Transverse colon (tissue), 4 donors: ENCODE measurements at regions not wholly inside any gene's neighbourhood (a gene's known extent, or its start where the extent isn't known, plus 50 kb on each side); places are given as distances from the start of the nearest gene placed in this dataset.

ENCODE experiments used
- DNase-seq: peaks from one replicate; pipeline ENCODE4 v3.0.0-alpha.2; 2019
- H3K27ac ChIP-seq, 4 donors: fragments of 200-600 bp; sonication (generic); 2 replicates each; pipeline ENCODE4 v1.5.1; 2016 to 2018; ENCODE audit warnings: inconsistent platforms in 4 of 4
- H3K27me3 ChIP-seq: fragments of 200-600 bp; sonication (generic); 2 replicates; pipeline ENCODE4 v1.5.1; 2017; ENCODE audit warnings: inconsistent platforms
- H3K36me3 ChIP-seq, 4 donors: fragments of 200-600 bp; sonication (generic); 2 replicates each; pipeline ENCODE4 v1.5.1; 2017 to 2019; ENCODE audit warnings: inconsistent platforms in 4 of 4
- H3K4me1 ChIP-seq, 4 donors: fragments of 200-600 bp; sonication (generic); 2 replicates each; pipeline ENCODE4 v1.5.1; 2017 to 2020; ENCODE audit warnings: inconsistent platforms in 4 of 4
- H3K4me3 ChIP-seq, 4 donors: fragments of 200-600 bp; sonication (generic); 1 replicate in 1 of 4; 2 replicates in 3 of 4; pipeline versions ENCODE4 v1.5.1 to v1.6.1; 2017 to 2019; ENCODE audit warnings: inconsistent platforms in 4 of 4
- H3K9me3 ChIP-seq, 2 donors: fragments of 200-600 bp; sonication (generic); 2 replicates each; pipeline ENCODE4 v1.5.1; 2017 to 2019; ENCODE audit warnings: inconsistent platforms in 2 of 2
- EP300 ChIP-seq: sonication (generic); formaldehyde crosslinking; IDR thresholded peaks from one replicate; pipeline ENCODE4 v1.6.1; 2017; ENCODE audit warnings: antibody characterized with exemption, low read depth
- POLR2A ChIP-seq: fragments of 450-650 bp; IDR thresholded peaks from one replicate; pipeline ENCODE4 v1.6.1; 2016; ENCODE audit warnings: antibody characterized with exemption, mild to moderate bottlenecking, moderate library complexity
- POLR2AphosphoS5 ChIP-seq, 3 donors: sonication (generic); formaldehyde crosslinking; IDR thresholded peaks; one replicate each; pipeline ENCODE4 v1.6.1; 2016; ENCODE audit warnings: antibody characterized with exemption in 3 of 3
- WGBS, 2 donors: methylation state at CpG; one replicate each; pipeline ENCODE4 v1.1.5; 2018; ENCODE audit warnings: low coverage in 1 of 2; 5-methylcytosine and 5-hydroxymethylcytosine counted together
- in situ Hi-C, 4 donors: fragments of 200-750 bp; cut with MboI; loops; one replicate each; pipeline versions ENCODE4 v1.15.0 to v1.15.1; 2017; ENCODE audit warnings: low sequenced_read_pairs in 3 of 4, low pct_ligation_motif_present in 1 of 4, low pct_unique_long_range_greater_than_20kb in 1 of 4
- intact Hi-C: fragments of 100-400 bp; cut with DNase I; formaldehyde crosslinking; loops from one replicate; pipeline ENCODE4 v1.15.1; 2023; ENCODE audit warnings: low total_unique reads
- TF ChIP-seq, protein P1 (sequence below), 5 experiments: fragments of 200-600 bp in 3 of 5; fragments of 450-650 bp in 2 of 5; sonication (generic) in 3 of 5; IDR thresholded peaks; 1 replicate in 2 of 5; 2 replicates in 3 of 5; pipeline ENCODE4 v1.5.1; 2016 to 2017; ENCODE audit warnings: antibody characterized with exemption in 5 of 5, inconsistent platforms in 3 of 5, mild to moderate bottlenecking in 2 of 5, moderate library complexity in 1 of 5

GRCh38 chrX:148416142-148416541, 84.3 kb upstream of the AFF2 start:
- Histone ChIP-seq H3K36me3 (no peaks in the 10 kb centered on the region), H3K9me3 (no peaks in the 10 kb centered on the region), H3K27me3 (no peaks in the 10 kb centered on the region), H3K4me1 (no peaks in the 10 kb centered on the region), H3K27ac (no peak overlapping the region), H3K4me3 (no peak overlapping the region)
- WGBS, 2 donors = 74% methylated on average over 2 of the region's 2 CpGs; no CpG with 5 or more reads in 1 of the 2 donors
- in situ Hi-C loops = no loop called here
- TF ChIP-seq POLR2A (no peak), POLR2AphosphoS5 (IDR thresholded peaks at IDR 0.05) (no peak), EP300 (no peak)
- TF ChIP-seq, protein P1, sequence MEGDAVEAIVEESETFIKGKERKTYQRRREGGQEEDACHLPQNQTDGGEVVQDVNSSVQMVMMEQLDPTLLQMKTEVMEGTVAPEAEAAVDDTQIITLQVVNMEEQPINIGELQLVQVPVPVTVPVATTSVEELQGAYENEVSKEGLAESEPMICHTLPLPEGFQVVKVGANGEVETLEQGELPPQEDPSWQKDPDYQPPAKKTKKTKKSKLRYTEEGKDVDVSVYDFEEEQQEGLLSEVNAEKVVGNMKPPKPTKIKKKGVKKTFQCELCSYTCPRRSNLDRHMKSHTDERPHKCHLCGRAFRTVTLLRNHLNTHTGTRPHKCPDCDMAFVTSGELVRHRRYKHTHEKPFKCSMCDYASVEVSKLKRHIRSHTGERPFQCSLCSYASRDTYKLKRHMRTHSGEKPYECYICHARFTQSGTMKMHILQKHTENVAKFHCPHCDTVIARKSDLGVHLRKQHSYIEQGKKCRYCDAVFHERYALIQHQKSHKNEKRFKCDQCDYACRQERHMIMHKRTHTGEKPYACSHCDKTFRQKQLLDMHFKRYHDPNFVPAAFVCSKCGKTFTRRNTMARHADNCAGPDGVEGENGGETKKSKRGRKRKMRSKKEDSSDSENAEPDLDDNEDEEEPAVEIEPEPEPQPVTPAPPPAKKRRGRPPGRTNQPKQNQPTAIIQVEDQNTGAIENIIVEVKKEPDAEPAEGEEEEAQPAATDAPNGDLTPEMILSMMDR (IDR thresholded peaks at IDR 0.05) = no peak
- intact Hi-C loops = no loop called here
- DNase-seq = no peak

- no peaks in the 10 kb centered on the region for H3K36me3 ChIP-seq
- no peaks in the 10 kb centered on the region for H3K9me3 ChIP-seq
- in situ Hi-C loops (no loop called here), intact Hi-C loops (no loop called here)
- H3K4me3 ChIP-seq = no peak overlapping the region
- 83 to 84% methylated on average over 1 to 4 of the region's 4 CpGs for WGBS, 2 donors
- no peaks in the 10 kb centered on the region for H3K4me1 ChIP-seq
- no peak overlapping the region for H3K27ac ChIP-seq
- TF ChIP-seq, protein P1 (IDR thresholded peaks at IDR 0.05) = no peak
- TF ChIP-seq POLR2AphosphoS5 (IDR thresholded peaks at IDR 0.05) (no peak), POLR2A (no peak), EP300 (no peak)
- DNase-seq = no peak
- no peaks in the 10 kb centered on the region for H3K27me3 ChIP-seq
These were observed 83.5 kb upstream of the AFF2 start for GRCh38 chrX:148416931-148417330.

- no peak overlapping the region for H3K4me3 ChIP-seq
- 48% methylated on average over 3 of the region's 3 CpGs; no CpG with 5 or more reads in 1 of the 2 donors for WGBS, 2 donors
- no peak overlapping the region for H3K27ac ChIP-seq
- TF ChIP-seq POLR2A = no peak
- TF ChIP-seq EP300 = no peak
- TF ChIP-seq, protein P1 (IDR thresholded peaks at IDR 0.05) = no peak
- no peak for TF ChIP-seq POLR2AphosphoS5 (IDR thresholded peaks at IDR 0.05)
- H3K27me3 ChIP-seq = no peaks in the 10 kb centered on the region
- H3K4me1 ChIP-seq = no peaks in the 10 kb centered on the region
- no peak for DNase-seq
- intact Hi-C loops = no loop called here
- no peaks in the 10 kb centered on the region for H3K9me3 ChIP-seq
- H3K36me3 ChIP-seq = no peaks in the 10 kb centered on the region
- in situ Hi-C loops = no loop called here
These were observed 82.5 kb upstream of the AFF2 start for GRCh38 chrX:148417934-148418333.

- 68% methylated on average over 4 of the region's 4 CpGs; no CpG with 5 or more reads in 1 of the 2 donors for WGBS, 2 donors
- intact Hi-C loops = no loop called here
- Histone ChIP-seq H3K27me3 (no peaks in the 10 kb centered on the region), H3K4me1 (no peaks in the 10 kb centered on the region), H3K4me3 (no peak overlapping the region), H3K27ac (no peak overlapping the region), H3K36me3 (no peaks in the 10 kb centered on the region), H3K9me3 (no peaks in the 10 kb centered on the region)
- DNase-seq = no peak
- TF ChIP-seq POLR2A (no peak), EP300 (no peak), POLR2AphosphoS5 (IDR thresholded peaks at IDR 0.05) (no peak)
- TF ChIP-seq, protein P1 (IDR thresholded peaks at IDR 0.05) = no peak
- in situ Hi-C loops = no loop called here
These were observed 77.9 kb upstream of the AFF2 start for GRCh38 chrX:148422526-148422925.
